Panc1 (cell line): ENCODE measurements at regions not wholly inside any gene's neighbourhood (a gene's known extent, or its start where the extent isn't known, plus 50 kb on each side); places are given as distances from the start of the nearest gene placed in this dataset.

ENCODE experiments used
- POLR2AphosphoS5 ChIP-seq: IDR thresholded peaks from 2 replicates; pipeline ENCODE4 v1.6.1; 2012; ENCODE audit warnings: mild to moderate bottlenecking, low read depth, low read length, moderate library complexity
- REST ChIP-seq, 2 experiments: IDR thresholded peaks; 2 replicates each; pipeline ENCODE4 v1.6.1; 2011 to 2012; ENCODE audit warnings: low read depth in 2 of 2, control low read depth in 1 of 2, low read length in 1 of 2, mild to moderate bottlenecking in 1 of 2, moderate library complexity in 1 of 2; ENCODE audit not compliant: insufficient read depth in 1 of 2
- SIN3A ChIP-seq: IDR thresholded peaks from 2 replicates; pipeline ENCODE4 v1.6.1; 2012; ENCODE audit warnings: low read depth, mild to moderate bottlenecking, low read length, moderate library complexity, borderline replicate concordance; ENCODE audit not compliant: insufficient read depth
- TCF7L2 ChIP-seq: IDR thresholded peaks from 2 replicates; pipeline ENCODE4 v1.6.1; 2011; ENCODE audit warnings: mild to moderate bottlenecking, low read depth, low read length, inconsistent platforms
- TF ChIP-seq, protein P1 (sequence below): fragments of 450-650 bp; IDR thresholded peaks from 2 replicates; pipeline ENCODE4 v1.5.1; 2017; ENCODE audit warnings: mild to moderate bottlenecking

DNA sequence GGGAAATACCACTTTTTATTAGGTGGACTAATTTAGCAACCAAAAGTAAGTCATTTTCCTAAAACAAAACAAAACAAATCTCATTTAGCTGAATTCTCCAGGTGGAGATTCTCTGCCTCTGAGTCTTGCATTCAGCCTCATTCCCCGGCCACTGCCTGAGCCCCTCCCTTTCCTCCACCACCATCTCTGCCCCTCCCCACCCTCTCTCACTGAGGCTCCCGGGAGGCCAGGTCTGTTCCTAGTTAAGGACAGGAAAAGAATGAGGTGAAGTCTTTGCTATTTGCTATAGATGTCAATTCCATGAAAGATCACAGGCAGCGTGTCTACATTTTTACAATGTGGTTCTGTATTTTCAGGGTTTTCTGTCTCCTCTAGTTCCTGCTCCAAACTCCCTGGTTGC is 83.0 kb upstream of the SOX11 start:
- TF ChIP-seq, protein P1, sequence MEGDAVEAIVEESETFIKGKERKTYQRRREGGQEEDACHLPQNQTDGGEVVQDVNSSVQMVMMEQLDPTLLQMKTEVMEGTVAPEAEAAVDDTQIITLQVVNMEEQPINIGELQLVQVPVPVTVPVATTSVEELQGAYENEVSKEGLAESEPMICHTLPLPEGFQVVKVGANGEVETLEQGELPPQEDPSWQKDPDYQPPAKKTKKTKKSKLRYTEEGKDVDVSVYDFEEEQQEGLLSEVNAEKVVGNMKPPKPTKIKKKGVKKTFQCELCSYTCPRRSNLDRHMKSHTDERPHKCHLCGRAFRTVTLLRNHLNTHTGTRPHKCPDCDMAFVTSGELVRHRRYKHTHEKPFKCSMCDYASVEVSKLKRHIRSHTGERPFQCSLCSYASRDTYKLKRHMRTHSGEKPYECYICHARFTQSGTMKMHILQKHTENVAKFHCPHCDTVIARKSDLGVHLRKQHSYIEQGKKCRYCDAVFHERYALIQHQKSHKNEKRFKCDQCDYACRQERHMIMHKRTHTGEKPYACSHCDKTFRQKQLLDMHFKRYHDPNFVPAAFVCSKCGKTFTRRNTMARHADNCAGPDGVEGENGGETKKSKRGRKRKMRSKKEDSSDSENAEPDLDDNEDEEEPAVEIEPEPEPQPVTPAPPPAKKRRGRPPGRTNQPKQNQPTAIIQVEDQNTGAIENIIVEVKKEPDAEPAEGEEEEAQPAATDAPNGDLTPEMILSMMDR, result no peak
- TF ChIP-seq REST (IDR thresholded peaks at IDR 0.05; ENCODE audit: insufficient read depth in 1 of 2, low read depth in 2 of 2, low read length in 1 of 2) (no peak), SIN3A (no peak), POLR2AphosphoS5 (no peak), TCF7L2 (no peak)
